Body of pancreas (tissue), 4 donors: ENCODE measurements at regions not wholly inside any gene's neighbourhood (a gene's known extent, or its start where the extent isn't known, plus 50 kb on each side); places are given as distances from the start of the nearest gene placed in this dataset.

ENCODE experiments used
- ATAC-seq: fragments of 150-250 bp; one replicate; pipeline ENCODE4 v1.9.1; 2016
- DNase-seq, 4 donors: peaks; one replicate each; pipeline ENCODE4 v3.0.0-alpha.2; 2019
- H3K27ac ChIP-seq, 4 donors: fragments of 200-600 bp; sonication (generic); 1 replicate in 3 of 4; 2 replicates in 1 of 4; pipeline versions ENCODE4 v1.5.1 to v1.6.1; 2016 to 2019; ENCODE audit warnings: mild to moderate bottlenecking in 1 of 4, mixed read lengths in 1 of 4, moderate library complexity in 1 of 4
- H3K27me3 ChIP-seq, 2 donors: fragments of 200-600 bp; sonication (generic); one replicate each; pipeline ENCODE4 v1.6.0; 2016; ENCODE audit warnings: mild to moderate bottlenecking in 1 of 2
- H3K36me3 ChIP-seq, 2 donors: fragments of 200-600 bp; sonication (generic); replicated peaks in 1 of 2; 2 replicates each; pipeline ENCODE4 v1.5.1; 2016; ENCODE audit warnings: low read depth in 2 of 2; ENCODE audit not compliant: insufficient read depth in 1 of 2
- H3K4me1 ChIP-seq: fragments of 200-600 bp; sonication (generic); one replicate; pipeline ENCODE4 v1.6.0; 2016
- H3K4me3 ChIP-seq, 2 donors: fragments of 200-600 bp; sonication (generic); 1 replicate in 1 of 2; 2 replicates in 1 of 2; pipeline ENCODE4 v1.5.1; 2016 to 2019
- H3K9me3 ChIP-seq, 3 donors: fragments of 200-600 bp; sonication (generic); 1 replicate in 2 of 3; 2 replicates in 1 of 3; pipeline ENCODE4 v1.5.1; 2016
- POLR2A ChIP-seq, 3 donors: fragments of 450-650 bp; IDR thresholded peaks; one replicate each; pipeline ENCODE4 v1.6.1; 2016; ENCODE audit warnings: antibody characterized with exemption in 3 of 3, mild to moderate bottlenecking in 2 of 3
- WGBS, 2 donors: methylation state at CpG; one replicate each; pipeline ENCODE4 v1.1.5; 2017; 5-methylcytosine and 5-hydroxymethylcytosine counted together
- intact Hi-C: fragments of 100-400 bp; cut with DNase I; formaldehyde crosslinking; loops from one replicate; pipeline ENCODE4 v1.15.1; 2023
- TF ChIP-seq, protein P1 (sequence below), 7 experiments: fragments of 450-650 bp in 4 of 7; fragments of 200-600 bp in 3 of 7; sonication (generic) in 3 of 7; IDR thresholded peaks; one replicate each; pipeline ENCODE4 v1.5.1; 2016 to 2019; ENCODE audit warnings: antibody characterized with exemption in 7 of 7

DNA sequence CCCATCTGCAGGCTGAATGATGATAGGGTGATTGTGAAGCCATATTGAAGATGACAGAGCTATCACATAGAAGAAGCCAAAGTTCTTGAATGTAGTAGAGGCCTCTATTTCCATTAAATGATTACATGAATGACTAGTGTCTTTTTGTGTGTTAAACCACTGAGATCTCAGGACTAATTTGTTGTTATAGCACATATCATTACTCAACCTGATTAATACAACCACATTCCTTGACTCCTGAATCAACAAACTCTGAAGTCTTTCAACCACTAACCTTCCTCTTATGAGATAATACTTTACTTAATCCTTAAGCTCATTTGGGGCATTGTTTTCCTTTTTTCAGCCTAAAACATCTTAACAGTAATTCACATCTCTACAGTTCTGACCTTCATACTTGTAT lies 564.5 kb upstream of the ADAMTS9 start:
- TF ChIP-seq, protein P1, sequence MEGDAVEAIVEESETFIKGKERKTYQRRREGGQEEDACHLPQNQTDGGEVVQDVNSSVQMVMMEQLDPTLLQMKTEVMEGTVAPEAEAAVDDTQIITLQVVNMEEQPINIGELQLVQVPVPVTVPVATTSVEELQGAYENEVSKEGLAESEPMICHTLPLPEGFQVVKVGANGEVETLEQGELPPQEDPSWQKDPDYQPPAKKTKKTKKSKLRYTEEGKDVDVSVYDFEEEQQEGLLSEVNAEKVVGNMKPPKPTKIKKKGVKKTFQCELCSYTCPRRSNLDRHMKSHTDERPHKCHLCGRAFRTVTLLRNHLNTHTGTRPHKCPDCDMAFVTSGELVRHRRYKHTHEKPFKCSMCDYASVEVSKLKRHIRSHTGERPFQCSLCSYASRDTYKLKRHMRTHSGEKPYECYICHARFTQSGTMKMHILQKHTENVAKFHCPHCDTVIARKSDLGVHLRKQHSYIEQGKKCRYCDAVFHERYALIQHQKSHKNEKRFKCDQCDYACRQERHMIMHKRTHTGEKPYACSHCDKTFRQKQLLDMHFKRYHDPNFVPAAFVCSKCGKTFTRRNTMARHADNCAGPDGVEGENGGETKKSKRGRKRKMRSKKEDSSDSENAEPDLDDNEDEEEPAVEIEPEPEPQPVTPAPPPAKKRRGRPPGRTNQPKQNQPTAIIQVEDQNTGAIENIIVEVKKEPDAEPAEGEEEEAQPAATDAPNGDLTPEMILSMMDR (IDR thresholded peaks at IDR 0.05), result no peak
- no peak for TF ChIP-seq POLR2A (IDR thresholded peaks at IDR 0.05)
- ATAC-seq, result no peak
- H3K9me3 ChIP-seq, result no peaks in the 10 kb centered on the region
- intact Hi-C loops, result no loop called here
- no peak for DNase-seq
- H3K4me3 ChIP-seq, result no peak overlapping the region
- H3K4me1 ChIP-seq, result no peaks in the 10 kb centered on the region
- no peaks in the 10 kb centered on the region for H3K27me3 ChIP-seq
- no peaks in the 10 kb centered on the region for H3K36me3 ChIP-seq
- H3K27ac ChIP-seq, result no peak overlapping the region

DNA sequence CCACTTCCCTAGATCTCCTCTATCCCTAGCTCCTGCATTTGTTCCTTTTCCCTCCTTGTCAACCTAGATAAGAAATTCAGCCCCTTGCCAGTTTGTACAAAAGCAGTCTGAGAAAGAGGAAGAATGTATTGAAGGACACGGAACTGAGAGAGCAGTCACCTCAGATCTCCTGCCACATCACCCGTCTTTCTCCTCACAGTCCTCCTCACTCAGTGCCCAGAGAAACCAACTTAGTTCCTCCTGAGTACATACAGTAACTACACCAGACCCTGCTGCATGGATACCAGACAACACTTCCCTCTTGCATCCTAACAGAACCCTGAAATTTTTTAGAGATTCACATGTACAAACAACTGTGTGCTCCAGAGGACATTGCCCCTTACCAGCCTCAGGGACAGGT lies 563.6 kb upstream of the ADAMTS9 start:
- Histone ChIP-seq H3K4me3 (no peak overlapping the region), H3K9me3 (no peaks in the 10 kb centered on the region), H3K27me3 (no peaks in the 10 kb centered on the region), H3K27ac (no peak overlapping the region), H3K4me1 (no peaks in the 10 kb centered on the region), H3K36me3 (no peaks in the 10 kb centered on the region)
- intact Hi-C loops, result no loop called here
- no peak for TF ChIP-seq POLR2A (IDR thresholded peaks at IDR 0.05)
- TF ChIP-seq, protein P1 (IDR thresholded peaks at IDR 0.05), result no peak
- WGBS, 2 donors, result 82 to 89% methylated on average over 2 of the region's 2 CpGs
- no peak for ATAC-seq
- DNase-seq, result no peak

DNA sequence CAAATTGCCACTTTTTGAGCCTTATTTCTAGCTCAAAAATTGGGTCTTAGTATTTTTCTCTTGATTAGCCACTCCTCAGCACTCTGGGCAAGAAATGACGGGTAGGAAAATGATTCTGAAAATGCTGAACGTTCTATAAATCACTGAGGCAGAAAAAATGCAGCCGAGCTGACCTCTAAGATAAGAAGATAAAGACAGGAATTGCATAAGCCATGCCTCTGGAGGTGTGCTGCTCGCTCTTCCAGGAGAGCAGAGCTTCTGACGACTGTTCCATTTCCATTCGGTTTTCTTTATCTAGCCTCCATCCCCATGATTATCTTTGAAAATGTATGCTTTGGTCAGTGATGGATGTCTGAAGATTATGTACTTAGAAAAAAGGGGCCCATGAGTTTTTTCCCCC lies 558.8 kb upstream of the ADAMTS9 start:
- 45 to 50% methylated on average over 6 of the region's 6 CpGs for WGBS, 2 donors
- intact Hi-C loops, result no loop called here
- TF ChIP-seq, protein P1 (IDR thresholded peaks at IDR 0.05), result no peak
- TF ChIP-seq POLR2A (IDR thresholded peaks at IDR 0.05), result no peak
- DNase-seq, result no peak
- no peak for ATAC-seq
- Histone ChIP-seq H3K9me3 (no peaks in the 10 kb centered on the region), H3K27ac (no peak overlapping the region), H3K36me3 (no peaks in the 10 kb centered on the region), H3K27me3 (no peaks in the 10 kb centered on the region), H3K4me1 (no peaks in the 10 kb centered on the region), H3K4me3 (no peak overlapping the region)

DNA sequence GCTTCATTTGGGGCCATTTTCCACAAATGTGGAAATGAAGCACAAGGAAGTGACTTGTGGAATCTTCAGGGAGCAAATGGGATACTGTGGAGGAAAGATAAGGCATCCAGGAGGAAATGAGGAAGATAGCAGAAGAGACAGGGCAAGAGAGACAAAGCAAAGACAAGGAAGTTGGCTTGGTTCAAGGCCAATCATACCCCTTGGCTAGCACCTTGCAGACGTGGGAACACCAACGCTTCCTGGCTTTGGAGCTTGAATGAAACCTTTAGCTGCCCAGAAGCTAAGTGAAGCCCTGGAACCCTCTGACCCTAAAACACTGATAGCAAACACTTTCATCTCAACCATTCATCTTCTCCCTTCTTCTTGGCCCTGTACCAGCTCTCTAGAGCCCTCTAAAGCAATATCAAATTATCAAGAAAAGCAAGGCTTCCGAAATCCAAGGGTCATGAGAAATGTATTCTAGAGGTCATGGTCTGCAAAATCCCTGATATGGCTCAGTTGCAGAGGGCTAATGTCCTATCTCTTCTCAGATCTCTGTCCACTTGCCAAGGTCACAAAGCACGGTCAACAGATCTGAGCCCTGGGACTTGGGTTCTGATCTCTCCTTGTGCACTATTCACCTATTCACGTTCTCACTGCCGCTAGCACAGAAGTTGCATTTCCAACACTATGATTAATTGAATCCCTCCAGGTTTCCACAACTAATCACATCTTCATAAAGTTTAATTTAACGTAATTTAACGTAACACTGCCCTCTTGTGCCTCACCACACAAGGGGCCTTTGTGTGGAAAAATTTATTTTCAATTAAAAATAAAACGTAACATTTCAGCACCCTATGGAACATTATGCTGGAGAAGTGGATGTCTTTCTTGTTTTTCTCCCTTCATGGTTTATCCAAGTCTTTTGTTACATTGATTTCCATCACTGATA lies 557.6 kb upstream of the ADAMTS9 start:
- TF ChIP-seq, protein P1 (IDR thresholded peaks at IDR 0.05), result peak in 4 of 7 experiments; percentile 20 to 32 (median 24)
- TF ChIP-seq POLR2A (IDR thresholded peaks at IDR 0.05), result no peak
- intact Hi-C loops, result no loop called here
- Histone ChIP-seq H3K27me3 (no peaks in the 10 kb centered on the region), H3K4me3 (no peak overlapping the region), H3K9me3 (no peaks in the 10 kb centered on the region), H3K36me3 (no peaks in the 10 kb centered on the region), H3K27ac (no peak overlapping the region), H3K4me1 (no peaks in the 10 kb centered on the region)
- DNase-seq (no peak), ATAC-seq (no peak)
- 35 to 44% methylated on average over 9 of the region's 9 CpGs for WGBS, 2 donors

DNA sequence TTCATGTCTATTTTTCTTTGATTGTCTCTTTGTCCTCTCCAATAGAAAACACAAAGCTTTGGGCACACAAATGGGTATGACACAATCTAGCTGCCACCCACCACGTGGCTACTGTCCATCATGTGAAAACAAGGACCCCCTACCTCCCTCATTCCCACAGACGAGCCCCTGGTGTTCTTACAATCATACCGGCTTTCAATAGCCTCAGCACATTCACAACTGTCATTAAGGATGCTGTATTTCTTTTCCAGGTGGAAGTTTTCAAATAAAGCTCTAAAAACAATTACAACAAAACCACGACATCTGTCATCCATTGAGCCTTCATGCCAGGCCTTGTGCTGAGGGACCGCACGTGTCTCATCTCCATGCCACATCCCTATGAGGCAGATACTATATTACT lies 552.6 kb upstream of the ADAMTS9 start:
- H3K27me3 ChIP-seq, result no peaks in the 10 kb centered on the region
- no peaks in the 10 kb centered on the region for H3K4me1 ChIP-seq
- intact Hi-C loops, result no loop called here
- H3K27ac ChIP-seq, result no peak overlapping the region
- no peak for ATAC-seq
- no peaks in the 10 kb centered on the region for H3K36me3 ChIP-seq
- H3K4me3 ChIP-seq, result no peak overlapping the region
- no peak for DNase-seq
- TF ChIP-seq POLR2A (IDR thresholded peaks at IDR 0.05), result no peak
- TF ChIP-seq, protein P1 (IDR thresholded peaks at IDR 0.05), result no peak
- no peaks in the 10 kb centered on the region for H3K9me3 ChIP-seq
- 88 to 89% methylated on average over 6 of the region's 6 CpGs for WGBS, 2 donors
